ENCODE measurements at regions not wholly inside any gene's neighbourhood (a gene's known extent, or its start where the extent isn't known, plus 50 kb on each side); places are given as distances from the start of the nearest gene placed in this dataset.

DNA sequence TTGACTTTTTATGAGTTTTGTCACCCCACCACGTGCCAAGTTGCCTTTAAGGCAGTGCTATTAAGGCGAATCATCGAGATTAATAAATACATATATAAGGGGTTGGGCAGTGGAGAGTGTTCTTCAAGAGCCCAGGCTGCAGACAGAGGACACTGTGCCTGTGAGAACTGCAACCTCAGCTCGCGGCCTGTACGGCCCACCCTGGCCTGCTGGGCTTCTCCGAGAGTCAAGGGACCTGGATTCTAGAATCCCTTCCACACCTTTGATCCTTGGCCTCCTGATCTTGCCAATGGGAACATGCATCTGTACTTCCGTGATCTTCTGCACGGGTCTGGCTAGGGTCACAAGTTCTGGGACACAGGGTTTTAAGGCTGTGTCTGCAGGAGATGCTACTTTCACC lies 54.5 kb downstream of the IRX5 start:
- TF ChIP-seq GATA3 (IDR thresholded peaks at IDR 0.05; ENCODE audit: low read depth, low read length) (no peak), GATA2 (IDR thresholded peaks at IDR 0.05; ENCODE audit: low read depth, low read length) (no peak)

DNA sequence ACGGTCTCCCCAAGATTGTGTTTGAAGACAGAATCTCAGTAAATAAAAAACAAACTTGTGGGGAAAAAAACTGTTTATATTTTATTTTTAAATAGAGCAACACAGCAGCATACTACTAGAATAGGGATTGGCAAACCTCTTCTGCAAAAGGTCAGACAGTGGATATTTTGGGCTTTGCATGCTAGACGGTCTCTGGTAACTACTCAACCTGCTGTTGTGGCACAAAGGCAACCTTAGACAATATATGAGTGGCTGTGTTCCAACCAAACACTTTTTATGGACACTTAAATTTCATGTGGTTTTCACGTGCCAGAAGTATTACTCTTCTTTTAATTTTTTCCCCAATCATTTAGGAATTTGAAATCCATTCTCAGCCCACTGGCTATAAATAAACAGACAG lies 55.0 kb downstream of the IRX5 start:
- TF ChIP-seq GATA2 (IDR thresholded peaks at IDR 0.05; ENCODE audit: low read depth, low read length), result no peak
- TF ChIP-seq GATA3 (IDR thresholded peaks at IDR 0.05; ENCODE audit: low read depth, low read length), result no peak

DNA sequence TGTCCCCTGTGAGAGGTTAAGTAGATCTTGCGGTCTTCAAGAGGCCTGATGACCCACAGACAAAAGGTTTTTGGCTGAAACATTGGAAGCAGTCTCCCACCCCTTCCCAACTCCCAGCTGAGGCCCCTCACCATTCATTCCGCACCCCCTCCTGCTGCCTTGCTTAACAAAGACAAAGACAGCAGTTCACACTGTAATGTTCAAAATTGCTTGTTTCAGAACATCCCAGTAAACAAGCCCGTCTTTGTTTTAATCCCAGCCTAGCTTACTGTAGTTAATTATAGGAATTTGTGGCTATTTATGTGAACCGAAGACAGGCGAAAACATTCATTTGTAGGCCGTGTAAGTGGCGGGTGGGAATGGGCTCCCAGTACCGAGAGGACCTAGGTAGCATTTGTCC lies 55.7 kb downstream of the IRX5 start:
- TF ChIP-seq GATA2 (IDR thresholded peaks at IDR 0.05; ENCODE audit: low read depth, low read length), result no peak
- TF ChIP-seq GATA3 (IDR thresholded peaks at IDR 0.05; ENCODE audit: low read depth, low read length), result no peak

DNA sequence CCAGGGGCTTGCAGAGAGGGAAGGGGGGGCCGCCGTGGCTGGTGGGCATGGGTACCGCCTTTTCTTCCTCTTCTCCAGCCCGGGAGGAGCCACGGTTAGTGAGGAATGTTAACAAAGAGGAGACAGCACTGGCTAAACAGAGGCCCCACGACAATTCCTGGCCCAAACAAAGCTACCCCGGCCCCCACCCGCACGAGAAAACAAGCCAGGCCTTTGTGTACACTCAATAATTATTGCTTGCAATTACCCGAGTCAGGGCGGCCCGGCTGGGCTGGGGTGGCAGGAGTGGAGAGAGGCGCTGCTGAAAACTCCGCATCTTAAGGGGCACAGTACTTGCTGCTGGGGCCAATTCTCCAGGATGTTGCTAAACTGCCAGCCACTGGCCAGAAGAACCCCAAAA lies 56.4 kb downstream of the IRX5 start:
- no peak for TF ChIP-seq GATA2 (IDR thresholded peaks at IDR 0.05; ENCODE audit: low read depth, low read length)
- TF ChIP-seq GATA3 (IDR thresholded peaks at IDR 0.05; ENCODE audit: low read depth, low read length), result no peak

DNA sequence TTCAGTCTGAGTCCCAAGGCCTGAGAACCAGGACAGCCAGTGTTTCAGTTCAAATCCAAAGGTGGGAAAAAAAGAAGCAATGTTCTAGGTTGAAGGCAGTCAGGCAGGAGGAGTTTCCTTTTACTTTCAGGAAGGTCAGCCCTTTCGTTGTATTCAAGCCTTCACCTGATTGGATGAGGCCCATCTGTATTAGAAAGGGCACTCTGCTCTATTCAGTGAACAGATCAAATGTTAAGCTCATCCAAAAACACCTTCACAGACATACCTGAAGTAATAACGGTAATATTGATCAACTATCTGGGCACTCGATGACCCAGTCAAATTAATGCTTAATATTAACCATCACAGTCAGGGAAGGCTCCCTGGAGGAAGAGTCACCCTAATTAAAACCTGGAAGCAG lies 60.9 kb downstream of the IRX5 start:
- TF ChIP-seq GATA2 (IDR thresholded peaks at IDR 0.05; ENCODE audit: low read depth, low read length) (no peak), GATA3 (IDR thresholded peaks at IDR 0.05; ENCODE audit: low read depth, low read length) (no peak)

DNA sequence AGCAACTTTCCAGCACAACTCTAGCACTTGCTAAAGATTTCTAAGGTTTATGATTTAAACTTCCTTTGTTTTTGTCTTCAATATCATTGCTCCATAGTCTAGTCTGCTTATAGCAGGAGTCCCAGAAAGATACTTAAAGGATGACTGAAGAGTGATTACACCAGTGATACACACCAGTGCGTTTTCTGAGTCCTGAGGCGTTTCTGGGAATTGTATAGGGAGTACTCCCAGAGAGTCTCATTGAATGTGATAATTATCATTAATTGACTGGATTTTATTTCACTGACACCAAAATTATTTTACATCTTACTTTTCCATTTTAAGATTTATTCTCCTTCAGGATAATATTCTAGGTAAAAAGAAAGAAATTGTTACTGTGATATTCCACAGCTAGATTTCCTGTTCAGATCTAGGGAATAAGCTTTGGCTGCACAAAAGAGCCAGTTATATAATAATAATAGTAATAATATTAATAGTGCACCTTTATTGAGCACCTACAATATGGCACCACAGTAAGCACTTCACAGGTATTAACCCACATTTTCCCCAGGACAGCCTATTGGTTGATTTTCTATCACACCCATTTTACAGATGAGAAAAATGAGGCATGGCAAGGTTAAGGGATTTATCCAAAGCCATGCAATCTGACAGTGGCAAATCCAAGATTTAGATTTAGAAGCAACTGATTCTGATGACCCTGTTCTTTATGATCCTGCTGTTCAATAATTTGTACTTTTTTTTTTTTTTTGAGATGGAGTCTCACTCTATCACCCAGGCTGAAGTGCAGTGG lies 62.6 kb downstream of the IRX5 start:
- TF ChIP-seq GATA3 (IDR thresholded peaks at IDR 0.05; ENCODE audit: low read depth, low read length), result no peak
- no peak for TF ChIP-seq GATA2 (IDR thresholded peaks at IDR 0.05; ENCODE audit: low read depth, low read length)

DNA sequence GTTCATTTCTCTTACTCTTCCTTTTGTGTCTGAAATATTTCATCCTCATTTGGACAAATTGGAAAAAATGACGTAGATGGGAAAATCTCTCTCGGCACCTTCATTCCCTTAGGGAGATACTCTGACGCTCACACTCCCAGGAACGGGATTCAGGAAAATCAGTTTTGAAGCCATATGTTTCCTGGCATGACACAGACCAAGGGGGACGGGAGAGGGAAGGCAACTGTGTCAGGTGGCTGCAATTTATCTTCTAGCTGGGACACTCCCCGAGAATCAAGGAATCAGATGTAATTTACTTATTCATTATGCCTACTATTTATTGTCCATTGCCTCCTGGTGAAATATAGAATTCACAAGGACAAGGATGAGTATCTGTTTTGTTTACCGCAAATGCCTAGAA lies 65.5 kb downstream of the IRX5 start:
- TF ChIP-seq GATA2 (IDR thresholded peaks at IDR 0.05; ENCODE audit: low read depth, low read length) (no peak), GATA3 (IDR thresholded peaks at IDR 0.05; ENCODE audit: low read depth, low read length) (no peak)

DNA sequence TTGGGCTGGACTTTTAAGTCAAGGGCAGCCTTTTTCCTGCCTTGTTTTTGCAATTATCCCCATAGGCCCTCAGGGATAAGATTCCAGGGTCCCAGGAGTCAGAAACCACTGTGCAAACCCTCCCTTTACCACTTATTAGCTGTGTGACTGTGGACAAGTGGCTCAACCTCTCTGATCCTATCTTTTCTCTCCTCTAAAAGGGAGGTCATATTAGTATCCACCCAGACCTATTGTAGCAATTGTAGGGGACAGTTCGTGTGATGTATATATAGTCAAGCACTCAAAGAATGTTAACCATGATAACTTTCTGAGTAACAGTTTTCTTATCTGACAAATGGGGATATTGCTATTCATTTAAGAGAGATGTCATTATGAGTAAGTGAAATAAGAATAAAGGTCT lies 68.2 kb downstream of the IRX5 start:
- no peak for TF ChIP-seq GATA2 (IDR thresholded peaks at IDR 0.05; ENCODE audit: low read depth, low read length)
- TF ChIP-seq GATA3 (IDR thresholded peaks at IDR 0.05; ENCODE audit: low read depth, low read length), result no peak

DNA sequence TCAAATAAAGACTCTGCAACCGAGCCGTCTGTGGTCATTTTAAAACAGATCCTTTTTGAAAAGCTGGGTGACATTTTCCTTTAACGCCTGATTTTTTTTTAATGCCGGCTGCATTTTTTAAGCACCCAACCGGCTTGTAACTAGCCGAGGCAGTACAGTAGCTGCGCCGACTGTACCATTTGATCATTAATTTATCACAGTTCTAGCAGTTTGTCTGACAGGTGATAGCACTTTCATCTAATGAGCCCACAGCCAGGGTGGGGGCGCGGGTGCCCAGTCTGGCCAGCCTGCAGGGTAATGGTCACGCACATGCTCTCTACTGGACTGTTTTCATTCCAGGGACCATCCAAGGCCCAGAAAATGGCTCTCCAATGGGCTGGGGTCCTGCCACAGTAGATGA lies 68.8 kb downstream of the IRX5 start:
- TF ChIP-seq GATA3 (IDR thresholded peaks at IDR 0.05; ENCODE audit: low read depth, low read length), result no peak
- no peak for TF ChIP-seq GATA2 (IDR thresholded peaks at IDR 0.05; ENCODE audit: low read depth, low read length)

DNA sequence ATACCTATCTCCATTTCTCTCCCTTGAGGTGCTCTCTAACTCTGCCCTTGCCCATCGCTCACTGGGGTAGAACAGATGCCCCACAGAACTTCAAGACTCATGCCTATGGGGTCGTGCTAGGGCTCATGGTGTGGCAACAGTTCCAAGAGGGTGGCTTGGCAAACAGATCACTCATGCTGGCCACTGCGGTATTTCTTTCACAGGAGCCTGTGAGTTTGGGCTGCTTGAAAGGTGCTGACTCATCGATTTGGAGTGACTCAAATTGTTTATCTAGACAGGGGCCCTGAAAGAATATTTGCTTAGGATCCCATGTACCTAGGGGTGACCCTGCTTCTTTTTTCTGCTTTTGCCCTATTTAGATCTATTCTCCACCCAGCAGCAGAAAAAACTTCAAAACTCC lies 69.9 kb downstream of the IRX5 start:
- TF ChIP-seq GATA3 (IDR thresholded peaks at IDR 0.05; ENCODE audit: low read depth, low read length) (no peak), GATA2 (IDR thresholded peaks at IDR 0.05; ENCODE audit: low read depth, low read length) (no peak)

DNA sequence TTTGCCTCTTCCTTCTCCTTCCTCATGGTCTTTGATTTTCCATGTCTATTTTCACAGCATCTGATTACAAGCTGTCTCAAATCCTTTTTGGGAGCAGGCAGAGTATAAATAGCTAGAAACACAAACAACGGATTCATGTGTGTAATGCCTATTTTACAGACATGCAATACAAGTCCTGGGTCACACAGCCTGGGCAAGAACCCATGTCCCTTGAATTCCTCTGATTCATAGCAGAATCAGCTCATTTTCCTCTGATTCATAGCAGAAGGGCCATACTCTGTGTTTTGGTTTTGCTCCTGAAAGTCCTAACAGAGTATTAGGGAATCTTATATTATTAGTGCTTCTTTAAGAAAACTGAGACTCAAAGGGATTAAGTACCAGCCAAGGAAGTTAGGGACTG lies 71.3 kb downstream of the IRX5 start:
- TF ChIP-seq GATA3 (IDR thresholded peaks at IDR 0.05; ENCODE audit: low read depth, low read length), result no peak
- no peak for TF ChIP-seq GATA2 (IDR thresholded peaks at IDR 0.05; ENCODE audit: low read depth, low read length)

DNA sequence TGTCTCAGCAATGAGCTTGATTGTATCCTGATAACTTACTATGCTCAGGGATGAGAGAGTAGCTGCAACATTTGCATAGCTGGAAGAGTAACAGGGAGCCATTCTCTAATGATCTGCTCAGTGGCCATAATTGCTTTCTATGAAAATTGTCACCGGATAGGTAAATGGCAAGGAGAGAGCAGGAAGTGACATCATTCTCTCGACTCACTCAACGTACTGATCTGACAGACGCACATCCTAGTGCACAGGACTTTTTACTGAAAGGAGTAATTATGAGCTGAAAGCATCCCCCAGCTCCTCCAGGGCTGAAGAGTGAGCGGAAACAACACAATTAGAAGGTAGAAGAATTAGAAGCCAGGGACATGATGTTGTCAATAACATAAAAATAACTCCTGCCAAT lies 71.8 kb downstream of the IRX5 start:
- TF ChIP-seq GATA3 (IDR thresholded peaks at IDR 0.05; ENCODE audit: low read depth, low read length), result no peak
- TF ChIP-seq GATA2 (IDR thresholded peaks at IDR 0.05; ENCODE audit: low read depth, low read length), result no peak

DNA sequence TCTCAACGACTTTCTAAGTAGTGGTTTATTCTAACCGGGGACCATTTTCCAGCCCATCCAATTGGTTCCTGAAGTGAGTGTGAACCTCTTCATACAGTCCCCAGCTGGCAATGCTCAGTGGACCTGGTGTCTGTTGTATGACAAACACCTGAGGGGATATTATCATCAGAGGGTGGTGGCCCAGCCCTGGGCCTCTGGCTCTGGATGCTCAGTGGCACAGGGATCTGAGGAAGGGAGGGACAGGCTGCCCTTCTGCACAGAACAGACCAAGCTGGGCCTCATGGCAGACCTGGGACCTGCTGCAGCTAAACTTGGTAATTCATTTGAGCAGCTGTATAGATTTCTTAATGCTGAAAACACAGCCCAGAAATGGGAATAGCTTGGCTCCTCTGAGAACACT lies 72.6 kb downstream of the IRX5 start:
- TF ChIP-seq GATA3 (IDR thresholded peaks at IDR 0.05; ENCODE audit: low read depth, low read length) (no peak), GATA2 (IDR thresholded peaks at IDR 0.05; ENCODE audit: low read depth, low read length) (no peak)

DNA sequence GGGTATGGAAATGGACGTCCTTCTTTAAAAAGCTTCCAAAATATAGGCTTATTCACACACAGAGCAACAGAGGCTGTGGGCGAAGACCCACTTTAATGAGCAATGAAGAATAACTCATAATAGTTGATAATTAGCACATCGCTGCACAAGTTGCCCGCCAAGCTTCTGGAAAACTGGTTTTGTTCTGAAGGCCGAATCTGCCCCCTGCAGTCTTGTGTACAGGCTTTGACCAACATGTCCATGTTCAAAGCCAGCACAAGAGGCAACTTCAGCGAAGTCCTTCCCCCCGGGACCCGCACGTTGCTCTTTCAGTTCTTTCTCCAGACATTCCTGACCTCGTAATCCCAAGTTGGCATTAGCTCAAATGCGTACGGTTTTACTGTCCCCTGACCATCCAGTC lies 73.3 kb downstream of the IRX5 start:
- TF ChIP-seq GATA3 (IDR thresholded peaks at IDR 0.05; ENCODE audit: low read depth, low read length) (no peak), GATA2 (IDR thresholded peaks at IDR 0.05; ENCODE audit: low read depth, low read length) (no peak)

DNA sequence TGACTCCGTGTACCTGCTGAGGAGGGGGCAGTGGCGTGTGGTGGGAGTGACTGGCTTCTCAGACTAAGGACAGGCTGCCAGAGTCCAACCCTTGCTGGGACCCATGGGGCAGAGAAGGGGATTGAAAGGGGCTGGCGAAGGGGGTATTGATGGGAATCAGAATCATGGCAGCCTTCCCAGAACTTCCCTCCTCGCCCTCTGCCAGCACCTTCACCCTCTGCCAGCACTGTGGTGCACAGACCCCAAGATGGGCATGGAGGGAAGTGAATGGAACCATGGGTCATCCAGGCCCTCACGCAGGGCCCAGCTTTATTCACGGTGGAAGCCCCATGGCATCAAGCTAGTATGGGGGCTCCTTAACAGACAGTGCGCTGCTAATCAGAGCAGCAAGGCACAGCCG lies 76.8 kb downstream of the IRX5 start:
- TF ChIP-seq GATA2 (IDR thresholded peaks at IDR 0.05; ENCODE audit: low read depth, low read length) (no peak), GATA3 (IDR thresholded peaks at IDR 0.05; ENCODE audit: low read depth, low read length) (no peak)

Data from SH-SY5Y (cell line).